PC-9 (cell line): ENCODE measurements at regions not wholly inside any gene's neighbourhood (a gene's known extent, or its start where the extent isn't known, plus 50 kb on each side); places are given as distances from the start of the nearest gene placed in this dataset.

Source experiments
- EZH2 ChIP-seq: fragments of 200-600 bp; sonication (generic); IDR thresholded peaks from 2 replicates; pipeline ENCODE4 v1.8.0; 2017; ENCODE audit warnings: antibody characterized with exemption, low read depth
- TF ChIP-seq, protein P1 (sequence below): fragments of 200-600 bp; sonication (generic); conservative IDR thresholded peaks from 2 replicates; pipeline ENCODE4 v1.6.1; 2017; ENCODE audit warnings: mixed run types, antibody characterized with exemption, mild to moderate bottlenecking, moderate library complexity

DNA sequence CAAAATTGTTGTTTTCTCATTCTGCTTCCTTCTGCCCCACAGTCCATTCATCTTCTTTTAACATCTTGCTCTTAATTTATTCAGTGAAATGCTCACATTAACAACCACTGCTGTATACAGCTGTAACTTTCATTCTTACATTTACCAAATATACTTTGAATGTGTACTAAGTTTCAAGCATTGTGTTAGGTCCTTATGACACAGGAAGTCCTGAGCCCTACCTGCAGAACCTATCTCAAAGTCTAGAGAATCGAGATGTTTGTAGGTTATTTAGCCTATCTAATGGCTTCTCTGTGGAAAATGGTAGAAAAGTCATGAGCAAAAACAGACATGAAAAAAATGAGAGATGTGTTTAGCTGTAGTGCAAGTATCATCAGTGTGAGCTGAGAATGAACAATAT is 117.6 kb upstream of the MGAT4C start:
- no peak for TF ChIP-seq EZH2
- TF ChIP-seq, protein P1, sequence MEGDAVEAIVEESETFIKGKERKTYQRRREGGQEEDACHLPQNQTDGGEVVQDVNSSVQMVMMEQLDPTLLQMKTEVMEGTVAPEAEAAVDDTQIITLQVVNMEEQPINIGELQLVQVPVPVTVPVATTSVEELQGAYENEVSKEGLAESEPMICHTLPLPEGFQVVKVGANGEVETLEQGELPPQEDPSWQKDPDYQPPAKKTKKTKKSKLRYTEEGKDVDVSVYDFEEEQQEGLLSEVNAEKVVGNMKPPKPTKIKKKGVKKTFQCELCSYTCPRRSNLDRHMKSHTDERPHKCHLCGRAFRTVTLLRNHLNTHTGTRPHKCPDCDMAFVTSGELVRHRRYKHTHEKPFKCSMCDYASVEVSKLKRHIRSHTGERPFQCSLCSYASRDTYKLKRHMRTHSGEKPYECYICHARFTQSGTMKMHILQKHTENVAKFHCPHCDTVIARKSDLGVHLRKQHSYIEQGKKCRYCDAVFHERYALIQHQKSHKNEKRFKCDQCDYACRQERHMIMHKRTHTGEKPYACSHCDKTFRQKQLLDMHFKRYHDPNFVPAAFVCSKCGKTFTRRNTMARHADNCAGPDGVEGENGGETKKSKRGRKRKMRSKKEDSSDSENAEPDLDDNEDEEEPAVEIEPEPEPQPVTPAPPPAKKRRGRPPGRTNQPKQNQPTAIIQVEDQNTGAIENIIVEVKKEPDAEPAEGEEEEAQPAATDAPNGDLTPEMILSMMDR: no peak
